HG03196 (cell line): ENCODE measurements at regions not wholly inside any gene's neighbourhood (a gene's known extent, or its start where the extent isn't known, plus 50 kb on each side); places are given as distances from the start of the nearest gene placed in this dataset.

Experiments used
- ATAC-seq: cut with Tn5 transposase; IDR thresholded peaks from one replicate; pipeline ENCODE4 v1.9.1; 2021; ENCODE audit not compliant: unreplicated experiment

DNA sequence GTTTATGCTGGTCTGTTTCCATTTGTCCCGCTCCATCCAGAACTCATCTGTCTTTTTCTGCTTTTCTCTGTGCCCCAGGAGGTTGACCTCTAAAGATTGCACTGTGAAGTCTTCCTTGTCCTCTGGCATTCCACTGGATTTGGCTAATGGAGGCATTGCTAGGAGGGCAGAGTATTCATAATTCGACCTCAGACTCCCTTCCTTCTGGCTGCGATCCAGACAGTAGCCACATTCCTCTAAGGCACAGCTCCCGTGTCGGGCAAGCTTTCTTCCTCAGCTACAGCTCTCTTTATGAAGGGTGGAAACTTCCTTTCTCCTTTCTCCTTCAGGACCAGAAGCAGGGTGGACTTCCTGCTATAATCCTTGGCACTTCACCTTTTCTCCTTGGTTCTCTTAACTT lies 175.9 kb downstream of the BAMBI start:
- no peak for ATAC-seq

DNA sequence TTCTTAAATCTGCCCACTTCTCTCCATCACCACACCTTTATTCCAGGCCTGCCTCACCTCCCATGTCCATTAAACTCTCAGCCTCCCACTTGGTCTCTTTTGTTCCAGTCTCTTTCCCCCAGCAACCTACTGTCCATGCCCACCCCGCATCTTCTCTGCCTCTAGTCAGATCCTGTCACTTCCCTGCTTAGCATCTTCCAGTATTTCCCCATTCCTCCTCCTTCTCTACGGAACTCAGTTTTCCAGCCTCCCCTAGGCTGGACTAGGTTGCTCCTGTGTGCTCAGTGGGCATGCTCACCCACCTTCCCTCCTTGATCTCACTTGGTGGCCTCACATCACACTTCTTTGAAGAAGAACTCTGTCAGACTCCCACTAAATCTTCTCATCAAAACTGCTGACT lies 179.8 kb downstream of the BAMBI start:
- no peak for ATAC-seq

DNA sequence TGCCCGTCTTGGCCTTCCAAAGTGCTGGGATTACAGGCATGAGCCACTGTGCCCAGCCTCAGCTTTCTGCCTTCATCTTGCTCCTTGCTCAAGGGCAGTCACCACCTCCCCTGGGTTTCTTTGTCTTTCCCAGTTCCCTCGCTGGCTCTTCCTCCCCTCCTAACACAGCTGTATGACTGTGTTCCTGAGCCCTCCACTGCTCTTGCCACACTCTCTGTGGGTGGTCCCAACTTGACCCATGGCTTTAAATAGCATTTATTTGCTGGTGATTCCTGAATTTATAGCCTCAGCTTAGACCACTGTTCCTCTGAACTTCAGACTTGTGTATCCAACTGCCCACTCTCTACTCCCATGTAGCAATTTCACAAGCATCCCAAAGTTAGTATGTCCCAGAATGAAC lies 181.3 kb downstream of the BAMBI start:
- ATAC-seq, result no peak

DNA sequence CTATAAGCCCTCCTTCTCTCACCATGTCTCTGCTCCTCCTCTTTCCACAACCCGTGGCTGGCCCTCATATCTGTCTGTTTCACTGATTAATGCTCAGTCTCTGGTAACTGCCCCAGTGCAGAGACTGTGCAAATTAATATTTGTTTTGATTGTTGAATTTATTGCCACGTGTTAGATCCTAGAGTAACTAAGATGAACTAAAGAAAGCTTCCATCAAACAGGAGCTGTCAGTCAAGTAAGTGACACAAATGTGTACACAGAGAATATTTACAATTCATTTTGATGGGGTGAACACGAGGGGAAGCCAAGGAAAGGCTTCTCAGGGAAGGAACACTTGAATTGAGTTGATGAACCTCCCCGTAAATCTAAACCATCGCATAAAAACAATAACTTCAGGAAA lies 182.5 kb downstream of the BAMBI start:
- no peak for ATAC-seq

DNA sequence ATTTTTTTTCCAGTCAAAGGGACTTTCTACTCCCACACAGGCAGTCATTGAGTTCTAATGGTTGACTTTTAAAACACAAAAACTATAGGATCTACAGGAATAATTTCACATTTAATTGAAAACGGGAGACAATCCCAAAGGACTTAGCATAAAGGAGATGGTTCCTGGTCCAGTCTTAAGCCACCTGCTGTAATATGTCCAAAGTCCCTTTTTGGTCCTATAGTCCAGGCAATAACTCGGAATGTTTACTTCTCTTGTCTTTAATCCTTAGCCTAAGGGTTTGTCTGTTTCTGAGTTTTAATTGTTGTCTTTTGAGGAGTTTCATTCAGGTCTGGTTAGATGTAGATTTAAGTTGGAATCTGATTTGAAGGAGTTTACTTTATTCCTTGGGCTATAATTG lies 184.9 kb downstream of the BAMBI start:
- no peak for ATAC-seq

DNA sequence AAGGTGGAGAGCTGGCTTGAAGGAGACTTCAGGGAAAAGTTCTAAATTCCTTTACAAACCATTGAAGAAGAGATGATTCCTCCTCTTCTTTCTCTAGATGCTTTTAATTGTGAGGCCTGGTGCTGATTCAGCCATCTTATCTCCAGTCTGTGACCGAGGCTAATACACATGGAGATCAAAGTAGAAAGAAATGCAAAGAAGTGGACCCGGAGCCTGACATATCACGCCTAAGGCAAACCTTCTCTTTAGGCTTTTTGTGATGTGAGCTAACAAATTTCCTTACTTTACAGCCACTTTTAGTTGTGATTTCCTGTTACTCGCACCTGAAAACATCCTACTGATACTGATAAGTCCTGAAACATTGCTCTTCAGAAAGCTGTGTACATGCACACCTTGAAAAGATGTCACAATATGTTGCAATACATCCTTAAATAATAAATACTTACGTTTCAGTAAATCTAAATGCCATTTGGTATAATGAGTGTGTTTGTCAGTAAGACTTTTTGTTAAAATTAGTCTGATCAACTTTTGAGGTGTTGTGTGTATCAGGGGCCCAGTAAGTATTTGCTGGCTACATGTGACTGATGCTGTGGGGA lies 192.4 kb downstream of the BAMBI start:
- ATAC-seq, result no peak

DNA sequence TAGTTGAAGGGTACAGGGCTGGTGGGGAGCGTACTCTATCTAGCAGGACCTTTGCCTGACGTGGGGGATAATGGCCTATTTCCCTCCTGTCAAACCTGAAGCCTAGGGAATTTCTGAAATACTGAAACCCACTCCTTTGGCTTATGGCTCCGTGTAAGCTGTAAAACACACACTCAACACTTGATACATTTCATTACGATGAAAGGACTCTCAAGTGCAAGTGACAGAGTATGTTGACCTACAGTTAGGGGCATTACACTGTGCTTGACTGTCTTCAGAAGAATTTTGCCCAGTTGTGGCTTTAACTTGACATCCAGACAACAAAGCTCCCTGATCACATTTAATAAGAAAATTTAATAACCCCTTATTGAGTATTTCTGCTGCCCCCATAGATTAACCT lies 194.3 kb downstream of the BAMBI start:
- no peak for ATAC-seq

DNA sequence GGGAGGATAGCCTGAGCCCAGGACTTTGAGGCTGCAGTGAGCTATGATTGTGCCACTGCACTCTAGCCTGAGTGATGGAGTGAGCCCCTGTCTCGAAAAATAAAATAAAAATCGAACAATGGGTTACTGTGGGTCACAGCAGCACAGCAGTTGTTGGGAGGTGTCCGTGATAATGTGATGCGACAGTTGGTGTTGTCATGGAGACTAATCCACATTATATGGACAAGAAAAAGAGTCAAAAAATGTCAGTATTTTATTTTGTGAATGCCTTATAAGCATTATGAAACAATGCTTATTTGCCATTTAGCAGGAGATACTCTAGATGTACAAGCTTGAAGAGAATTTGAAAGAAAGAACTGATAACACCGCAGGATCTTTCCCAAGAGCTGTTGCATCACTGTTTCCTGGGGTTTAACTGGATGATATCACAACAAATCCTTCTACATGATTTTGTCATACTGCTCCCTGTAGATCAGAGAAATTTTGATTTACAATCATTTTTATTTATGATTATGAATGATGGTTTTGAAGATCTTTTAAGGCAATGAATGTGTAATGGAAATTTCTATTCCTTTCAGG lies 195.4 kb downstream of the BAMBI start:
- no peak for ATAC-seq

DNA sequence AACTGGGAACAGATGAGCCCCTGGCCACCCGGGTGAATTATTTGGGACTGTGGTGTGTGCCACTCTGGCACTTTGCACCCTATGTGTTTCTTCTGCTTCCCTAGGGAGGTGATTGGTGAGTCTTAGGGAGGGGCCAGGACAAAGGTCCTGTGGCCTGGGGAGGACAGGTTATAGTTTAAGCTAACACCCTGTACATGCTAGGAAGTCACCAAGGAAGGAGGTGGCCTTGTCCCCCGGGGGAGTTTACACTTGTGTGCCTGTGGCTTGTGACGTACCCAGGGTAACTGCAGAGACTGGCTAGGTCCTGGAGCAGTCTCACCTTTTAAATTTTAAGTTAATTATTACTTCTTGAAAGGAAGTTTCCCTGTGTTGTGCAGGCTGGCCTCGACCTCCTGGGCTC lies 196.2 kb downstream of the BAMBI start:
- no peak for ATAC-seq

DNA sequence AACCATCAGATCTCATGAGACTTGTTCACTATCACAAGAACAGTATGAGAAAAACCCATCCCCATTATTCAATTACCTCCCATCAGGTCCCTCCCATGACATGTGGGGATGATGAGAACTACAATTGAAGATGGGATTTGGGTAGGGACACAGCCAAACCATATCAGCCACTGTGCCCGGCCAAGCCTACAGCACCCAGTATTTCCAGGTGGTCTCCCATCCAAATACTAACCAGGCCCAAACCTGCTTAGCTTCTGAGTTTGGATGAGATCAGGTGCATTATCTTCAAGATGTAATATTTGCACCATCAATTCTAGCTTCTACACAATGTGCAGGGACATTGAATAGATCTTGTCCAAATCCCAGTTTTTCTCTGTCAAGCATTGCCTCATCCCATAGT lies 196.9 kb downstream of the BAMBI start:
- ATAC-seq, result no peak

DNA sequence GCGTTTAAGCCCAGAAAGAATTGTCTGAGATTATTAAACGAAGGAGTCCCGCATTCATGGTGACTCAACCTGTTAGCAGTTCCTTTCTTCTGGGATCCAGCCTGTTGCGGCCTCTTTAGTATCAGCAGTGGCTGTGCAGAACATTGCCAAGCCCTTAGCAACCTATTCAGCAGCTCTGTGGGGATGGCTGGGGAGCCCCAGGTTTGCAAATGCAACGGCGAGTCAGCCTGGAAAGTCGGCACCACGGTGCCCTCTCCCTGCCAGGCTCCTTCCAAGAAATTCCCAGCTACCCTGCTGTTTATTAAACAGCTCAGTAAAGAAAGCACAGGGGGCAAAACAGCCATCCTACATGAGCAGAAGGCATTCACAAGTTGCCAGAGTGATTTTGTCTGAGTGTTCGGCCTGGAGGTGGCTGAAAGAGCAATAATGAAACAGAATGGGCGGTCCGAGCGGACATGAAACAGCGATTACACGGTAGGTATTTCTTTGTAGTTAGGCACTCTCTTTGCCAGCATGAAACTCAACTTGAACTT lies 198.3 kb downstream of the BAMBI start:
- no peak for ATAC-seq

DNA sequence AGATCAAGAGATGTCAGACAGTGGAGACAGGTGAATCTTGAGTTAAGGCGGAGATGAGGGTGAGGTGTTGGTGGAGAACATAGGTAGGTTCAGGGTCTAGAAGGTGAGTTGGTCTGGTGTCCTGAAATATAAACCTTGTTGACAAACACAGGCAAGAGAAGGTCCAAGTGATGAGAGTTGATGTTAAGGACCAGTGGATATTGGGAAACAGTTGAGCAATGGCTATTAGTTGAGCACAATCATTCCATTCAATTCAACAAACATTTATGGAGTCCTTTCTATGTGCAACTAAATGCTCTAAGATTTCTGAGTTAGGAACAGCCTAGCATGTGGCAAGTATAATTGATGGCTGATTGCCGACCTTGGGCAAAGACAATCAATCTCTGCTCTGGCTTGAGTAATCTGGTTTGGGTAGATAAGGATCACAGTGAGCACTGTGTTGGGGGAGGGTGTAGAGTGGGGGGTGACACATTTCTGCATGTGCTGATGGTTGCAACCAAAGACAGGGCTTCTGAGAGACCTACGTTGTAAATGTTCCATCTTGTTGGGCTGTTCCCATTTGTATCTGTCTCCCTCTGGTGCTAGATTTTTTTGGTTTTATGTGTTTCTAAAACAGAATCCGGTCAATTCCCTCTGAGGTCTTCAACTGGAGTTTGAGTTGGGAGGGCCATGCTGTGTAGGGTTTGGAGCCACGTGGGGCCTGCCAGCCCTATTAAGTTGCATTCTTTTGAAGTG lies 201.1 kb downstream of the BAMBI start:
- no peak for ATAC-seq

DNA sequence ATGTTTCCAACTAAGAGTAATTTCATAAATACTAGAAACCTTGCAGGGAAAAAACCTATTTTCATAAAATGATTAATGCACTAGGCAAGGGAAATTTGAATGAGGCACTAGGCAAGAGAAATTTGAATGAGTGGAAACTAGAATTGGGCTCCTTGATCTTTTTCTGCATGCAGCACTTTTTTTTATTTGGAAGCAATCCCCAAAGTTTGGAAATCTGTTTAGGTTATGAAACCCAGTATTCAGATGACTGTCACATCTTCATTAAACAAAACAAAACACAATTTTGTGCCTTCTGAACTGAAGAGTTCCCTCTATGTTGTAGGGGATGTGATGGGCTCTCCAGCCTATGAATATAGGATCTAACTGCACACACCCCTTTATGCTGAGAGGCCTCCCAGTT lies 201.9 kb downstream of the BAMBI start:
- ATAC-seq, result no peak

DNA sequence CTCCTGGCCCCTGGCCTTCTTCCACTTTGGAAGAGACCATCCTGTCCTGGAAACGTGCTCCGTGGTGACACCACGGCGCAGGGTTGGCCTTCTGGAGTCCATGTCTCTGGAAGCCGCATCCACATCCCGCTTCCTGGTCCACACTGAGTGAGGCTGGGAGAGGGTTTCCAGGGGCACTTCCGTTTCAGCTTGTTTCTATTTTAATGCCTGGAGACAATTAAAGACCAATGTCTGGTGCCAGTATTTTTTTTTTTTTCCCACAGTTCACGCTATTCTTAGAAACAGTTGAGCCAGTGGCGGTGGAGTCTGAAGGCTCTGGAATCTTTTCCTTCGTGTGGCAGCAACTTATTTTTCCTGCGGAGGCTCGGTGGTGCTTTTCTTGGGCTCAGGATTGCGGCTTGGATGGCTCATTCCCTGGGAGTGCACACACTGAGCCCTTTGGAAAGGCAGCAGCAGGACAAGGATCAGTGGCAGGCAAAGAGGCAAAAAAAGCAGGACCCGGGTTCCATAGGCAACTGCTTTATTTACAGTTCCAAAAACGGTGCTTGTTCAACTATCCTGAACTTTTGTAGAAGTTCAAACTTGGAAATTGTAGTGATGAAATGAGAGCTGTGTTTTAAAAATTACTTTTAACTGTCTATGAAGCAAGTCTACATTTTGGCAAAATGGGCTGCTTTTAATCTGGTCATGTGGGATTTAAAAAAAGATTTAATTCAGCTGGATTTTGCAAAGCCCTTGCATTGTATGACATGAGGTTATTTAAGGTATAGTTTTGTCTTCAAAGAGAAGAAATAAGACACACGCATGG lies 202.8 kb downstream of the BAMBI start:
- no peak for ATAC-seq

DNA sequence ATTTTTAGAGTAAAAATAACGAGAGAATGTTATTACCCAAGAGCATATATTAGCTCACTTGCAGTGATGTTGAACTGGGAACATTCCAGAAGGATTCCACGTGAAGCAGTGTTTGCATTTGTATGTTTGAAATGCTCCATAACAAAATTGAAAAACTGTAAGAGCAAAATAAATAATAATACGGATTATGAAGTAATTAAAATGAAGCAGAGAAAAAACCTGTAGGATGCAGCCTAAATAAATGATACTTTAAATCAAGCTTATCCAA lies 203.3 kb downstream of the BAMBI start:
- no peak for ATAC-seq

DNA sequence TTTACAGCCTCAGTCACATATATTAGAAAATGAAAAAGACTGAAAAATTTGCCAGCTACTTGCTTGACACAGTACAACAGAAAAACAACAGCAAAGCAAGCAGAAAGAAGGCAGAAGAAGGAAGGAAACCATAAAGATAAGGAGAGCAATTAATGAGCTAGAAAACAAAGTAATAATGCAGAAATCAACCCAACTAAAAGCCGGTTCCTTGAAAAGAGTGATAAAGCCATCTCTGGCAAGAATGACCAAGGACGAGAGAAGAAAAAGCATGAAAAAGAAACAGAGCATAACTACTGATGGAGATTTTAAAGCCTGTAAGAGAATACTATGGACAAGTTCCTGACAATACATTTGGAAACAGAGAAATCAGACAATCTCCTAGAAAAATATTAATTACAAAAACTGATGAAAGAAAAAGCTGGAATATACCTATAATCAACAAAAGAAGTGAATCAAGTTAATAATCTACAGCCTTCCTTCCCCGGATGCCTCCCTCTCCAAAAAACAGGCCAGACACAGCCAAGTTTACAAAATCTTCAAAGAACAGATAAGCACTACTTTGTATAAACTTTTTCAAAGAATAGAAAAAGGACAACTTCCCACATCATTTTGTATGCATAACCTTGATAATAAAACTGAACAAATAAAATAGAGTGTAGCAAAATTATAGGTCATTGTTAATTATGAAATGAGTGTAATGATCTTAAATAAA lies 204.0 kb downstream of the BAMBI start:
- ATAC-seq, result no peak

DNA sequence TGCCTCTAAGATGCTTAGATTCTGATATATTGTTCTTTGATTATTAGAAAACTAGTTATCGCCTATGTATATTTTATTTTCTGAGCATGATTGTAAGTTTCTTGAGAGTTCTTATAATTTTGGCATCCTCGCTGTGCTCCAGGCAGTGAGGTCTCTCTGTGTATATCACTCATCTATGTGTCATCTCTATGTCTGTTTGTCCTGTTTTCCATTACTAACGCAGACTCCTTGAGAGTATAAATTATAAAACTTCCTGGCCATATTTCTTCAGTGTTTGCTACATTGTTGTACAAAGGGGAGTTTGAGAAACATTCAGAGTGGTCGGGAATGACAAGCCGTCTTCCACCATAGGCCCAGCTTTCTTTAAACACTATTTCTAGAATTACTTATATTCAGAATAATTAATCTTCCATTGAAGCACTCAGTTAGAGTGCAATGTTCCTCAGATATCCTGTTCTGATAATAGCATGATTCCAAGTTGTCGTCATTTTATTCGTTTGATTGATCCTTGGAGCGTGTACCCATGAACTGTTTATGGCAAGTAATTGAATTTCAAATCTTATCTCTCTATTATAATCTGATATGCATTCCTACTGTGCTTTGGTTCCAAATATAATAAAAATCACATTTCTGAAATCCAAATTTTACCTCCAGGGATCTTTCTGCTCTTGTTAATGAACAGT lies 206.6 kb downstream of the BAMBI start:
- ATAC-seq, result no peak

DNA sequence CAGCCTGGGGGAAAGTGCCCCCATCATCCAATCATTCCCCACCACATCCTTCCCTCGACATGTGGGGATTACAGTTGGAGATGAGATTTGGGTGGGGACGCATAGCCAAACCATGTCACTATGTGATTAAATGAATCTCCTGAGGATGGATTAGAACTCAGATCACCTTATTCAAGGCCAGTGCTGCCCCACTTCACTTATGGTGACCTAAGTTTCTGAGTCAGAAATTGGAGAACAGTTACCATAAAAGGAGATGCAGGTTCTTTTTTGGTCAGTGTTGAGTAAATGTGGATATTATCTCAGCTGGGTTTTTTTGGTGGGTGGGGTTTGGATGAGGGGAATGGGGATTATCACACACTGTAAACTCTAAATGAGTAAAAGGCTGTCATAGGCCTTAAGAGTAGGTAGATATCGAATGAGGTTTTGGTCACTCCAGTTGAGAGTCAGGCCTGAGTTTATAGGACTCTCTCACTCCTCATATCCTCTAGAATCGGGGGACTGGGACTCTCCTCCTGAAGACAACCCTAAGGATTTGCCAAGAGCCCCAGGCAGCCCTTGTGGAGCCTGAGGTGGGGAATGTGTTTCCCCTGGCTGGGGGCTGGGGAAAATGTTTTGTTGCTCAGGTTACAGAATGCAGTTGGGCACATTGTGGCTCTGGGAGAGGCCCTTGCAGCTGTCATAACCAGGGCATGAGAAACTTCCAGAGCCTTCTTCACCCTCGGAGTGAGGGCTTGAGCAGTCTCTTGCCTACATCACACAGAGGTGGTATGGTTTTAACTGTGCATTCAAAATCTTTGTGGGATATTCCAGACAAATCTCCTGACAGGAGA lies 213.0 kb downstream of the BAMBI start:
- no peak for ATAC-seq

DNA sequence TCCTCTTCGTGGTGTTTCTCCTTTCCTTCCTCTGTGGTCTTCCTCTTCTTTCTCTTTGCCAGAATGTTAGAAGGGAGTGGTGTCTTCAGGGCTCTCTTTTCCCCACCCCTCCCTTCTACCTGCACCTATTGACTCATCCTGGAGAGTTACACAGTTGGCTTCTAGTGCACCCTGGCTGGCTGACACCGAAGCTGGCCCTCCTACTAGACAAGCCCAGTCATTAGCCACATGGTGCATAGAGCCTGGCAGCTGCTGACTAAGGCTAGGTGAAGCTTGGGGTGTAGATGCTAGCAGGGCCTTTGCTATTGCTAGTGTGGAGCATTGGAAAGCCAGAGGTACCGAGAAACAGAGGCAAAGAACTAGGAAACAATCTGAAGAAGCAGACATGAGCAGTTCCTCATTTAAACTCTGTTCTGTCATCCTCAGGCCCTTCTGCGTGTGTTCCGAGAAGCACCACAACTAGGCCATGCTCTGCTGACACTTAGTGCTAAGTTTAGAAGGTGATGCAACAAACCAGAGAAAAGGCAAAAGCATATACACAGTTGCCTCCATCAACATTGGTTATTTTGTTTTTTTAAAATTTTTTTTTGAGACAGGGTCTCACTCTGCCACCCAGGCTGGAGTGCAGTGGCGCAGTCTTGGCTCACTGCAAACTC lies 213.9 kb downstream of the BAMBI start:
- no peak for ATAC-seq
